Neural progenitor cell (in vitro differentiated cells): ENCODE measurements at regions not wholly inside any gene's neighbourhood (a gene's known extent, or its start where the extent isn't known, plus 50 kb on each side); places are given as distances from the start of the nearest gene placed in this dataset.
"Not testable (repeated sequence)": the region's sequence is repeated elsewhere in the genome, so short reads cannot be mapped to it uniquely, and the experiment has no call there.

ENCODE experiments used
- CTCF ChIP-seq: fragments of 200-600 bp; sonication (generic); IDR thresholded peaks from 2 replicates; pipeline ENCODE4 v1.5.1; 2017; ENCODE audit warnings: antibody characterized with exemption, mild to moderate bottlenecking
- EZH2 ChIP-seq: fragments of 200-600 bp; sonication (generic); IDR thresholded peaks from 2 replicates; pipeline ENCODE4 v1.6.1; 2017; ENCODE audit warnings: antibody characterized with exemption, mild to moderate bottlenecking, moderate library complexity
- EZH2phosphoT487 ChIP-seq: fragments of 200-600 bp; sonication (generic); IDR thresholded peaks from 2 replicates; pipeline ENCODE4 v1.6.1; 2017; ENCODE audit warnings: antibody characterized with exemption

GRCh38 chr17:77562361-77562760, 396.1 kb upstream of the TNRC6C start:
- TF ChIP-seq CTCF, EZH2, EZH2phosphoT487: not testable (repeated sequence)
